GM23248 (cell line): ENCODE measurements at regions not wholly inside any gene's neighbourhood (a gene's known extent, or its start where the extent isn't known, plus 50 kb on each side); places are given as distances from the start of the nearest gene placed in this dataset.
"Not testable (repeated sequence)": the region's sequence is repeated elsewhere in the genome, so short reads cannot be mapped to it uniquely, and the experiment has no call there.

ENCODE experiments used
- EZH2 ChIP-seq: fragments of 200-600 bp; sonication (generic); IDR thresholded peaks from 2 replicates; pipeline ENCODE4 v1.6.1; 2018; ENCODE audit warnings: antibody characterized with exemption, mild to moderate bottlenecking; ENCODE audit not compliant: insufficient read depth, poor library complexity, severe bottlenecking
- EZH2phosphoT487 ChIP-seq: fragments of 200-600 bp; sonication (generic); IDR thresholded peaks from 2 replicates; pipeline ENCODE4 v1.6.1; 2018; ENCODE audit warnings: antibody characterized with exemption, moderate library complexity, mild to moderate bottlenecking, low read depth; ENCODE audit not compliant: insufficient read depth

DNA sequence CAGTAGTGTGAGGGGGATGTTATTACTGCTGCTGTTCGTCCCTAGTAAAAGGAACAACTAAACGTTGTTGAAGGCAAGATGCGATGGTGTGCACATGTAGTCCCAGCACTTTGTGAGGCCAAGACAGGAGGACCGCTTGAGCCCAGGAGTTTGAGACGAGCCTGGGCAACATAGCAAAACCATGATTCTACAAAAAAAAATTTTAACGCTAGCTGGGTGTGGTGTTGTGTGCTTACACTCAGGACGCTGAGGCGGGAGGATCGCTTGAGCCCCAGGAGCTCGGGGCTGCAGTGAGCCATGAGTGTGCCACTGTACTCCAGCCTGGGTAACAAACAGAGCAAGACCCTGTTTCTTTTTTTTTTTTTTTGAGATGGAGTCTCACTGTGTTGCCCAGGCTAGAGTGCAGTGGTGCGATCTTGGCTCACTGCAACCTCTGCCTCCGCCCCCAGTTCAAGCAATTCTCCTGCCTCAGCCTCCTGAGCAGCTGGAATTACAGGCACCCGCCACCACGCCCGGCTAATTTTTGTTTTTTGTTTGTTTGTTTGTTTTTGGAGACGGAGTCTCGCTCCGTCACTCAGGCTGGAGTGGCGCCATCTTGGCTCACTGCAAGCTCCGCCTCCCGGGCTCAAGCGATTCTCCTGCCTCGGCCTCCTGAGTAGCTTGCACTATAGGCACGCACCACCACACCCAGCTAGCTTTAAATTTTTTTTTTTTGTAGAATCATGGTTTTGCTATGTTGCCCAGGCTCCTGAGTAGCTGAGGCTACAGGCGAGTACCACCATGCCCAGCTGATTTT is 87.3 kb downstream of the MYL12B start:
- not testable (repeated sequence) for TF ChIP-seq EZH2phosphoT487, EZH2
